GM10248 (cell line): ENCODE measurements at regions not wholly inside any gene's neighbourhood (a gene's known extent, or its start where the extent isn't known, plus 50 kb on each side); places are given as distances from the start of the nearest gene placed in this dataset.

ENCODE experiments used
- CTCF ChIA-PET: fragments of 300-600 bp; sonication (Branson Sonifier 250); formaldehyde crosslinking; extraction: SDS; loops from one replicate; lab custom pipeline; 2021; ENCODE audit warnings: antibody characterized with exemption; lab: Yijun Ruan, JAX
- POLR2A ChIA-PET: fragments of 350-650 bp; sonication (Branson Sonifier 250); formaldehyde crosslinking; extraction: SDS; loops from one replicate; lab custom pipeline; 2020; ENCODE audit warnings: antibody characterized with exemption; lab: Yijun Ruan, JAX
- DNase-seq: peaks from one replicate; pipeline ENCODE4 v3.0.0; 2012; ENCODE audit errors: extremely low spot score
- TF ChIP-seq, protein P1 (sequence below): IDR thresholded peaks from 2 replicates; pipeline ENCODE4 v1.5.1; 2012; ENCODE audit warnings: mild to moderate bottlenecking, low read depth; ENCODE audit errors: extremely low read depth, missing control alignments, control extremely low read depth

- ChIA-PET POLR2A (no interaction called here), CTCF (interaction anchor here (0.9 kb wide), 1 partner anchor 15 kb away, joined by 3 read pairs; no protein-coding TSS in a partner anchor)
- TF ChIP-seq, protein P1, sequence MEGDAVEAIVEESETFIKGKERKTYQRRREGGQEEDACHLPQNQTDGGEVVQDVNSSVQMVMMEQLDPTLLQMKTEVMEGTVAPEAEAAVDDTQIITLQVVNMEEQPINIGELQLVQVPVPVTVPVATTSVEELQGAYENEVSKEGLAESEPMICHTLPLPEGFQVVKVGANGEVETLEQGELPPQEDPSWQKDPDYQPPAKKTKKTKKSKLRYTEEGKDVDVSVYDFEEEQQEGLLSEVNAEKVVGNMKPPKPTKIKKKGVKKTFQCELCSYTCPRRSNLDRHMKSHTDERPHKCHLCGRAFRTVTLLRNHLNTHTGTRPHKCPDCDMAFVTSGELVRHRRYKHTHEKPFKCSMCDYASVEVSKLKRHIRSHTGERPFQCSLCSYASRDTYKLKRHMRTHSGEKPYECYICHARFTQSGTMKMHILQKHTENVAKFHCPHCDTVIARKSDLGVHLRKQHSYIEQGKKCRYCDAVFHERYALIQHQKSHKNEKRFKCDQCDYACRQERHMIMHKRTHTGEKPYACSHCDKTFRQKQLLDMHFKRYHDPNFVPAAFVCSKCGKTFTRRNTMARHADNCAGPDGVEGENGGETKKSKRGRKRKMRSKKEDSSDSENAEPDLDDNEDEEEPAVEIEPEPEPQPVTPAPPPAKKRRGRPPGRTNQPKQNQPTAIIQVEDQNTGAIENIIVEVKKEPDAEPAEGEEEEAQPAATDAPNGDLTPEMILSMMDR: no peak
- DNase-seq: no peak
Observed at GRCh38 chr16:9316615-9317014, 225.2 kb downstream of the HAPSTR1 start.

- CTCF ChIA-PET: no interaction called here
- TF ChIP-seq, protein P1: no peak
- POLR2A ChIA-PET: no interaction called here
- no peak for DNase-seq
Observed at GRCh38 chr16:9318764-9319163, 227.3 kb downstream of the HAPSTR1 start.

- no peak for DNase-seq
- TF ChIP-seq, protein P1: no peak
- CTCF ChIA-PET: no interaction called here
- POLR2A ChIA-PET: no interaction called here
Observed at GRCh38 chr16:9322769-9323168, 231.3 kb downstream of the HAPSTR1 start.

DNA sequence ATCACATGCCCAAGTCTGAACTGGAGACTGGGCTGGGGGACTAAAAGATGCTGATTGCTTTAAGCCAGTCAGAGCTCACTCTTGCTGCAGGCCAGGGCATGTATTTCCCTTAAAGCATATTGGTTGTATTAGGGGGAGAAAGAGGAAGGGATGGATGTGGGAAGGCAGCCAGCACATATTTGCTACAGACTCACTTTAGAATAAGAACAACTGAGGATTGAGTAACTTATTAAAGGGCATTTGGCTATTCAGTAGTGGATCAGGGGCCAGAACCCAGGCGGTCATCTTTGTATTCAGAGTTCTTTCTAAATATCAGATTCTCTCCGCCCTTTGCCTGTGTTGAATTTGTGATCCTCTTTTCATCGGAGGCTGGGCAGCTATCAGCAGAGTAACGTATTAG lies 231.7 kb downstream of the HAPSTR1 start:
- DNase-seq: no peak
- ChIA-PET POLR2A (no interaction called here), CTCF (no interaction called here)
- TF ChIP-seq, protein P1: no peak

DNA sequence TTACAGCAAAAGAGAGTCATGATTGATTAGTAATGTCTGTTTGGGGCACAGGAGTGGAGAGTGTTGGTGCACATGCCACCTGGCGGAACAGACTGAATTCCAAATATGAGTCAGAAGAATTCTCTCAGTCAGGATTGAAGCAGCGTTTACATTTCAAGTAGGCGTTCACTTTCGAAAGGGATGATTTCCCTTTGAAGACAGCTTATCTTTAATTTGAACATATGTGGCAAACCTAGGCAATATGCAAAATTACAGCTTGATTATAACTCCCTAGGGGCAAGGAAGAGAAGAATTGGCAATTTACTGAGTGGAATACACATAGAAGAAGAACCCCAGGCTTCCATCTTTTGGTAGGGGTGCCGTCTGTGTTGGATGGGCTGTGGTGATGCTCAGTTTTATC lies 235.8 kb downstream of the HAPSTR1 start:
- POLR2A ChIA-PET: no interaction called here
- no peak for DNase-seq
- TF ChIP-seq, protein P1: no peak
- CTCF ChIA-PET: interaction anchor here (1.6 kb wide), 1 partner anchor 14 kb away, joined by 6 read pairs; no protein-coding TSS in a partner anchor

DNA sequence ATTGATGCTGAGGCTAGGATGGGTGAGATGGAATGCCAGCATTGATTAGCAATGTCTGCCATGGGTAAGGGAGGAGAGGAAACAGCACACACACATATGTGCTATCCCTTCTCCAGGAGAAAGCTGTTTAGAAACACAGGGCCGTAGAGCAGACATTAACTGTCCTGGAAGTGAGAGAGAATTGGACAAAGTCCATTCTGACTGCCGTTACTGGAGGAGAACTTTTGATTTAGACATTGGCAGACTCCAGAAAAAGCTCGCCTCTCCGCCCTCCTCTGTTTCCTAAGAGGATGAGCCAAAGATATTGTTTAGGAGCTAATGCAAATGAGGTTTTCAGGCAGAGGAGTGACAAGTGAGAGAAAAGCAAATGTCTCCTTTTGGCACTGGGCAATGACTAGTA lies 237.0 kb downstream of the HAPSTR1 start:
- TF ChIP-seq, protein P1: no peak
- no peak for DNase-seq
- POLR2A ChIA-PET: no interaction called here
- CTCF ChIA-PET: interaction anchor here (1.6 to 1.7 kb wide), 2 partner anchors 15 to 19 kb away, joined by 5 to 6 read pairs; no protein-coding TSS in a partner anchor

DNA sequence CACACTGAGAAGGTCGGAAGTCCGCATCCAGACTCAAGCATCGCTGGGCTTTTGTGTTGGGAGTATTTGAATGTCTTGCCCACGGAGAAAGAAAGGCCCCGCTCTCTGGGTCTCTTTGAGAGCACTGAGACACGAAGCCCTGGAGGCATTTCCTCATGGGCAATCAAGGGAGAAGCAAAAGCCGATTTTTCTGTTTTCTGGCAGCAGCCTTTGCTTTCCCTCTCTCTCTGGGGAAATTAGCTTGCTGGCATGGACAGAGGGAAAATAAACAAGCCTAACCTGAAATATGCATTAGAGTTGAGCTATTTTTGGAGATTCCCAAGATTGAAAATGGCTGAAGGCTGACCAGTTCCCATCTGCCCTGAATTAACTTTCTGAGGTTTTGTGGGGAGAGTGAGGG lies 238.7 kb downstream of the HAPSTR1 start:
- ChIA-PET POLR2A (no interaction called here), CTCF (no interaction called here)
- DNase-seq: no peak

More for the DNA sequence above, 238.7 kb downstream of the HAPSTR1 start:
- TF ChIP-seq, protein P1: no peak
